Adrenal gland (tissue), 9 donors: ENCODE measurements at regions not wholly inside any gene's neighbourhood (a gene's known extent, or its start where the extent isn't known, plus 50 kb on each side); places are given as distances from the start of the nearest gene placed in this dataset.

ENCODE experiments used
- DNase-seq, 7 donors: peaks; one replicate each; pipeline ENCODE4 v3.0.0-alpha.2; 2019 to 2020
- H3K27ac ChIP-seq, 5 donors: fragments of 200-600 bp; sonication (generic) in 4 of 5; 1 replicate in 3 of 5; 2 replicates in 2 of 5; pipeline versions ENCODE4 v1.5.1 to v1.8.0; 2016 to 2020; ENCODE audit warnings: mild to moderate bottlenecking in 1 of 5
- H3K27me3 ChIP-seq: fragments of 200-600 bp; 2 replicates; pipeline ENCODE4 v1.8.0; 2021
- H3K36me3 ChIP-seq, 2 donors: fragments of 200-600 bp; replicated peaks in 1 of 2; 1 replicate in 1 of 2; 2 replicates in 1 of 2; pipeline versions ENCODE4 v1.5.1 to v1.8.0; 2018 to 2022
- H3K4me1 ChIP-seq, 2 donors: fragments of 200-600 bp; replicated peaks in 1 of 2; 1 replicate in 1 of 2; 2 replicates in 1 of 2; pipeline versions ENCODE4 v1.5.1 to v1.8.0; 2018 to 2021
- H3K4me3 ChIP-seq, 4 donors: fragments of 200-600 bp; sonication (generic) in 3 of 4; one replicate each; pipeline ENCODE4 v1.5.1; 2016 to 2018
- H3K9me3 ChIP-seq, 3 donors: fragments of 200-600 bp; sonication (generic) in 1 of 3; replicated peaks in 1 of 3; 1 replicate in 2 of 3; 2 replicates in 1 of 3; pipeline versions ENCODE4 v1.5.1 to v1.8.0; 2016 to 2021
- POLR2A ChIP-seq, 2 donors: fragments of 450-650 bp; IDR thresholded peaks; one replicate each; pipeline ENCODE4 v1.6.1; 2017; ENCODE audit warnings: antibody characterized with exemption in 2 of 2, mild to moderate bottlenecking in 2 of 2, moderate library complexity in 1 of 2
- WGBS, 4 donors: extraction: QIAGEN DNeasy Blood & Tissue Kit in 2 of 4; methylation state at CpG; one replicate each; pipeline versions ENCODE4 v1.1.5 to v1.1.7; 2013 to 2017; 5-methylcytosine and 5-hydroxymethylcytosine counted together
- intact Hi-C, 2 donors: fragments of 100-400 bp; cut with DNase I; formaldehyde crosslinking; loops; one replicate each; pipeline versions ENCODE4 v1.14.1 to v1.15.0; 2022 to 2023
- TF ChIP-seq, protein P1 (sequence below), 6 experiments: fragments of 450-650 bp in 4 of 6; fragments of 200-600 bp in 2 of 6; sonication (generic) in 1 of 6; IDR thresholded peaks; 1 replicate in 5 of 6; 2 replicates in 1 of 6; pipeline versions ENCODE4 v1.5.1 to v1.8.0; 2016 to 2021; ENCODE audit warnings: antibody characterized with exemption in 6 of 6, mild to moderate bottlenecking in 2 of 6, moderate library complexity in 1 of 6
- donor health status: healthy with polysubstance abuse.
- donor health status: Bipolar disorder and iron deficiency.
- donor health status: DM: yes; HTN: yes; CAD: no.
- donor health status: DM: no; HTN: no; CAD: no.
- donor health status: DM: no; HTN: no; CAD: no.

DNA sequence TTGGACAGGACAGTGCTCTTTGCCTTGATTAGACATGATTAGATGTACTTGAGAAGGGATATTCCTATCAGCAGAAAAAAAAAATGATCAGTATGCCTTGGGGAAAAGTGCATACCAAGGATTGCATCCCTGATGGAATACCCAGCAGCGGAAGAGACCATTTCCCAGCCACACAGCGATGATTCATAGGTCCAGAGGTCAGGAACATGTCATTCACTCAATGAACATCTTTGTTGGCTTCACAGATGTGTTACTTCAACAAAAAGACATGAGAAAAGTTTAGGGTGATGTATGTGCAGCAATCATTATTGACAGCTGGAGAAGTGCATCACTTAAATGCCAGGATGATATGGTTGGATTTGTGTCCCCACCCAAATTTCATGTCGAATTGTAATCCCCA lies 293.5 kb downstream of the ZNF674 start:
- H3K27me3 ChIP-seq: peaks cover 27% of the 10 kb centered on the region
- DNase-seq: no peak
- H3K27ac ChIP-seq: no peak overlapping the region
- no peak overlapping the region for H3K4me3 ChIP-seq
- no peak for TF ChIP-seq POLR2A (IDR thresholded peaks at IDR 0.05)
- TF ChIP-seq, protein P1, sequence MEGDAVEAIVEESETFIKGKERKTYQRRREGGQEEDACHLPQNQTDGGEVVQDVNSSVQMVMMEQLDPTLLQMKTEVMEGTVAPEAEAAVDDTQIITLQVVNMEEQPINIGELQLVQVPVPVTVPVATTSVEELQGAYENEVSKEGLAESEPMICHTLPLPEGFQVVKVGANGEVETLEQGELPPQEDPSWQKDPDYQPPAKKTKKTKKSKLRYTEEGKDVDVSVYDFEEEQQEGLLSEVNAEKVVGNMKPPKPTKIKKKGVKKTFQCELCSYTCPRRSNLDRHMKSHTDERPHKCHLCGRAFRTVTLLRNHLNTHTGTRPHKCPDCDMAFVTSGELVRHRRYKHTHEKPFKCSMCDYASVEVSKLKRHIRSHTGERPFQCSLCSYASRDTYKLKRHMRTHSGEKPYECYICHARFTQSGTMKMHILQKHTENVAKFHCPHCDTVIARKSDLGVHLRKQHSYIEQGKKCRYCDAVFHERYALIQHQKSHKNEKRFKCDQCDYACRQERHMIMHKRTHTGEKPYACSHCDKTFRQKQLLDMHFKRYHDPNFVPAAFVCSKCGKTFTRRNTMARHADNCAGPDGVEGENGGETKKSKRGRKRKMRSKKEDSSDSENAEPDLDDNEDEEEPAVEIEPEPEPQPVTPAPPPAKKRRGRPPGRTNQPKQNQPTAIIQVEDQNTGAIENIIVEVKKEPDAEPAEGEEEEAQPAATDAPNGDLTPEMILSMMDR (IDR thresholded peaks at IDR 0.05): no peak
- no peaks in the 10 kb centered on the region for H3K9me3 ChIP-seq
- WGBS, 4 donors: 40 to 64% (median 56%) methylated on average over 3 of the region's 3 CpGs
- no peaks in the 10 kb centered on the region for H3K36me3 ChIP-seq
- no peaks in the 10 kb centered on the region for H3K4me1 ChIP-seq
- intact Hi-C loops: no loop called here

DNA sequence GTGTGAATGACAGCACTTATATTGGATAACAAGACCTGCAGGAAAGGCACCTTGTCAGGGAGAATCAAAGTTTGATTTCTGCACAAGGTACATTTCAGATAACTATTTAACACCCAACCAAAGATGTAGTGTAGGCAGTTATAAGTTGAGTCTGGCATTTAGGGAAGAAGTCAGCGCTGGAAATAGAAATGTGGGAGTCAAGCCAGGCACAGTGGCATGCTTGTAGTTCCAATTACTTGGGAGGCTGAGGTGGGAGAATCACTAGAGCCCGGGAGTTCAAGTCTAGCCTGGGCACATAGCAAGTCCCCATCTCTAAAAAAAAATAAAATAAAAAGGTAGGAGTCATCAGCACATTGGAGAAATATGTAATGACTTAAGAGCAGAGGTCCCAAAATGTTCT lies 295.1 kb downstream of the ZNF674 start:
- no peak for TF ChIP-seq POLR2A (IDR thresholded peaks at IDR 0.05)
- TF ChIP-seq, protein P1 (IDR thresholded peaks at IDR 0.05): no peak
- 69 to 90% (median 82%) methylated on average over 2 of the region's 2 CpGs for WGBS, 4 donors
- intact Hi-C loops: no loop called here
- H3K9me3 ChIP-seq: no peaks in the 10 kb centered on the region
- H3K4me3 ChIP-seq: no peak overlapping the region
- no peaks in the 10 kb centered on the region for H3K4me1 ChIP-seq
- DNase-seq: no peak
- peaks cover 19% of the 10 kb centered on the region for H3K27me3 ChIP-seq
- H3K36me3 ChIP-seq: no peaks in the 10 kb centered on the region
- no peak overlapping the region for H3K27ac ChIP-seq

DNA sequence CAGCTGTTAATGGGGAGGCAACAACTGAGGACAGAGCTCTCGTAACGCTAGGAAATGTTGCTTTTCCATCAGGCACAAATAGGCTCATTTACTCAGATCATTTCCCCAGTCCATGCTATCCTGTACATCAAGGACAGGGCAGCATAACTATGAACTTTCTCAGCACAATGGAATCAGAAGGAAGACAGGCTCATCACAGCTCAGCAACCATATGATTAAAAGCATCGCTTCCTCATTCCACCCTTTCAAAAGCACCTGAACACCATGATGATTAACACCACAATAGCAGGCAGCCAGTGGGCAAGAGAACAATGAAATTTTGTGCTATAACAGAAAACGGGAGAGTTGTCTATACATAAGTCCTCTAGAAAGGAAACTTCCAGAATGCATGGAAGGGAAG lies 297.8 kb downstream of the ZNF674 start:
- H3K4me1 ChIP-seq: no peaks in the 10 kb centered on the region
- TF ChIP-seq, protein P1 (IDR thresholded peaks at IDR 0.05): no peak
- no peak for TF ChIP-seq POLR2A (IDR thresholded peaks at IDR 0.05)
- 73 to 80% (median 75%) methylated on average over 4 of the region's 4 CpGs for WGBS, 4 donors
- intact Hi-C loops: no loop called here
- DNase-seq: no peak
- no peak overlapping the region for H3K4me3 ChIP-seq
- H3K27me3 ChIP-seq: peaks cover 13% of the 10 kb centered on the region
- no peak overlapping the region for H3K27ac ChIP-seq
- H3K36me3 ChIP-seq: no peaks in the 10 kb centered on the region
- H3K9me3 ChIP-seq: no peaks in the 10 kb centered on the region

DNA sequence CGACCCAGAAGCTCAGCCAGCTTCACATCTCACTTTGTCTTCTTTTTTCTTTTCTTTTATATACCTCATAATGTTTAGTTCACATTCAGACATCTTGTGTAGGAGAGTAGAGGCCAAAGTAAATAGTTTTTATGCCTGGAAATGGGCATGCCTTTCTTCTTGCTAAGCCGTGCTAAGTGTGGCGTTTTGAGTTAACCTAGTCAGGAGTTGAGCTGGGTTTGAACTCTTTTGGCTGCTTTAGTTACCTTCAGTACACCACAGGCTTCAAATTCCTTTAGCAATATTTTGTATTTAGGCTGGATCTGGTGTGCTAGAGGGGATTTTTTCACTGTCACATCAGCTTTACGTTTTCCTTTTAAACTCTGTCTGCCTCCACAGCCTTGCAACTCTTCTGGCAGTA lies 300.8 kb downstream of the ZNF674 start:
- no peak for DNase-seq
- H3K9me3 ChIP-seq: no peaks in the 10 kb centered on the region
- TF ChIP-seq, protein P1 (IDR thresholded peaks at IDR 0.05): no peak
- TF ChIP-seq POLR2A (IDR thresholded peaks at IDR 0.05): no peak
- intact Hi-C loops: no loop called here
- H3K27me3 ChIP-seq: peaks cover 4% of the 10 kb centered on the region
- no peaks in the 10 kb centered on the region for H3K4me1 ChIP-seq
- H3K4me3 ChIP-seq: no peak overlapping the region
- no peak overlapping the region for H3K27ac ChIP-seq
- 48 to 57% (median 52%) methylated on average over 4 of the region's 4 CpGs for WGBS, 4 donors
- no peaks in the 10 kb centered on the region for H3K36me3 ChIP-seq
